Endothelial cell (in vitro differentiated cells): ENCODE measurements at regions not wholly inside any gene's neighbourhood (a gene's known extent, or its start where the extent isn't known, plus 50 kb on each side); places are given as distances from the start of the nearest gene placed in this dataset.
"Not testable (repeated sequence)": the region's sequence is repeated elsewhere in the genome, so short reads cannot be mapped to it uniquely, and the experiment has no call there.

Experiments used
- DNase-seq: peaks from one replicate; pipeline ENCODE4 v3.0.0; 2021; ENCODE audit warnings: low spot score
- H3K27ac Mint-ChIP-seq: one replicate; pipeline ENCODE4 v1.8.0; 2021; ENCODE audit warnings: mixed read lengths, inconsistent platforms; ENCODE audit not compliant: unreplicated experiment
- H3K27me3 Mint-ChIP-seq: one replicate; pipeline ENCODE4 v1.8.0; 2021; ENCODE audit warnings: mild to moderate bottlenecking, moderate library complexity, mixed read lengths, inconsistent platforms; ENCODE audit not compliant: unreplicated experiment
- H3K36me3 Mint-ChIP-seq: one replicate; pipeline ENCODE4 v1.8.0; 2021; ENCODE audit warnings: mild to moderate bottlenecking, low read depth, mixed read lengths, inconsistent platforms; ENCODE audit not compliant: unreplicated experiment
- H3K4me1 Mint-ChIP-seq: one replicate; pipeline ENCODE4 v1.8.0; 2021; ENCODE audit warnings: mild to moderate bottlenecking, mixed read lengths, inconsistent platforms; ENCODE audit not compliant: unreplicated experiment
- H3K4me3 Mint-ChIP-seq: one replicate; pipeline ENCODE4 v1.8.0; 2021; ENCODE audit warnings: mild to moderate bottlenecking, mixed read lengths, inconsistent platforms; ENCODE audit not compliant: unreplicated experiment
- H3K9me3 Mint-ChIP-seq: one replicate; pipeline ENCODE4 v1.8.0; 2021; ENCODE audit warnings: mixed read lengths, inconsistent platforms; ENCODE audit not compliant: unreplicated experiment
- CTCF ChIP-seq: fragments of 200-600 bp; sonication (generic); IDR thresholded peaks from one replicate; pipeline ENCODE4 v1.5.0; 2021; ENCODE audit warnings: antibody characterized with exemption; ENCODE audit not compliant: unreplicated experiment

- no peak for TF ChIP-seq CTCF
- peaks cover 5% of the 10 kb centered on the region for H3K9me3 Mint-ChIP-seq
- H3K27ac Mint-ChIP-seq = no peak overlapping the region
- no peaks in the 10 kb centered on the region for H3K27me3 Mint-ChIP-seq
- no peak for DNase-seq
- no peak overlapping the region for H3K4me3 Mint-ChIP-seq
- H3K36me3 Mint-ChIP-seq = peaks cover 11% of the 10 kb centered on the region
- H3K4me1 Mint-ChIP-seq = no peaks in the 10 kb centered on the region
Observed at GRCh38 chr21:27519361-27519760, 552.5 kb upstream of the ADAMTS5 start.

- H3K4me1 Mint-ChIP-seq, H3K4me3 Mint-ChIP-seq, H3K27ac Mint-ChIP-seq, H3K27me3 Mint-ChIP-seq, H3K9me3 Mint-ChIP-seq, DNase-seq: not testable (repeated sequence)
- peaks cover 11% of the 10 kb centered on the region for H3K36me3 Mint-ChIP-seq
Observed at GRCh38 chr21:27517177-27517576, 550.3 kb upstream of the ADAMTS5 start.

- H3K9me3 Mint-ChIP-seq = peaks cover 5% of the 10 kb centered on the region
- no peak overlapping the region for H3K4me3 Mint-ChIP-seq
- no peaks in the 10 kb centered on the region for H3K27me3 Mint-ChIP-seq
- peaks cover 11% of the 10 kb centered on the region for H3K36me3 Mint-ChIP-seq
- no peaks in the 10 kb centered on the region for H3K4me1 Mint-ChIP-seq
- H3K27ac Mint-ChIP-seq = no peak overlapping the region
- no peak for DNase-seq
- no peak for TF ChIP-seq CTCF
Observed at GRCh38 chr21:27515676-27516075, 548.8 kb upstream of the ADAMTS5 start.

GRCh38 chr21:27513825-27514224 is 546.9 kb upstream of the ADAMTS5 start:
- no peak overlapping the region for H3K4me3 Mint-ChIP-seq
- TF ChIP-seq CTCF = no peak
- H3K9me3 Mint-ChIP-seq = peaks cover 5% of the 10 kb centered on the region
- peaks cover 11% of the 10 kb centered on the region for H3K36me3 Mint-ChIP-seq
- no peak overlapping the region for H3K27ac Mint-ChIP-seq
- no peak for DNase-seq
- H3K4me1 Mint-ChIP-seq = no peaks in the 10 kb centered on the region
- H3K27me3 Mint-ChIP-seq = no peaks in the 10 kb centered on the region

GRCh38 chr21:27513016-27513415 is 546.1 kb upstream of the ADAMTS5 start:
- Mint-ChIP-seq H3K4me3 (no peak overlapping the region), H3K9me3 (peaks cover 5% of the 10 kb centered on the region), H3K36me3 (peaks cover 11% of the 10 kb centered on the region), H3K27me3 (no peaks in the 10 kb centered on the region), H3K27ac (no peak overlapping the region), H3K4me1 (no peaks in the 10 kb centered on the region)
- DNase-seq = no peak
- TF ChIP-seq CTCF = no peak

- Mint-ChIP-seq H3K27ac (no peak overlapping the region), H3K4me3 (no peak overlapping the region), H3K27me3 (no peaks in the 10 kb centered on the region), H3K9me3 (no peaks in the 10 kb centered on the region), H3K4me1 (no peaks in the 10 kb centered on the region), H3K36me3 (no peaks in the 10 kb centered on the region)
- no peak for DNase-seq
- no peak for TF ChIP-seq CTCF
Observed at GRCh38 chr21:27511233-27511632, 544.3 kb upstream of the ADAMTS5 start.
